IMR-90 (cell line): ENCODE measurements at regions not wholly inside any gene's neighbourhood (a gene's known extent, or its start where the extent isn't known, plus 50 kb on each side); places are given as distances from the start of the nearest gene placed in this dataset.

Experiments used
- ATAC-seq: fragments of 200-7000 bp; cut with Tn5 transposase; 2 replicates; pipeline ENCODE4 v1.9.1; 2020; ENCODE audit warnings: low read depth, mild to moderate bottlenecking, moderate library complexity
- BruUV-seq: library from RNA; stranded (reverse); fragments of 400-500 nt; replicated peaks from 2 replicates; lab custom pipeline; 2021; lab: Mats Ljungman, UMichigan
- CTCF ChIA-PET: fragments of 300-600 bp; formaldehyde crosslinking; extraction: SDS; loops from one replicate; lab custom pipeline; 2021; ENCODE audit warnings: antibody characterized with exemption; lab: Yijun Ruan, JAX
- POLR2A ChIA-PET: fragments of 300-600 bp; sonication (Branson Sonifier 250); formaldehyde crosslinking; loops from one replicate; lab custom pipeline; 2022; ENCODE audit warnings: antibody characterized with exemption; ENCODE audit not compliant: unreplicated experiment; lab: Charles Lee
- DNase-seq: peaks from one replicate; pipeline ENCODE4 v3.0.0; 2013
- H2AFZ ChIP-seq: replicated peaks from 2 replicates; pipeline ENCODE3; 2013; ENCODE audit warnings: low read length, mild to moderate bottlenecking; ENCODE audit not compliant: poor library complexity
- H2AK5ac ChIP-seq: 2 replicates; pipeline ENCODE4 v1.6.1; 2013; ENCODE audit warnings: low read depth, low read length, inconsistent platforms
- H2AK9ac ChIP-seq: replicated peaks from 2 replicates; pipeline ENCODE3; 2013; ENCODE audit warnings: mild to moderate bottlenecking, low read depth, low read length, moderate library complexity; ENCODE audit not compliant: poor library complexity
- H2BK120ac ChIP-seq: 2 replicates; pipeline ENCODE4 v1.6.1; 2013; ENCODE audit warnings: low read depth, low read length, inconsistent platforms
- H2BK15ac ChIP-seq: 3 replicates; pipeline ENCODE4 v1.6.1; 2013; ENCODE audit warnings: low read depth, low read length, inconsistent platforms
- H2BK20ac ChIP-seq: 2 replicates; pipeline ENCODE4 v1.6.1; 2013; ENCODE audit warnings: low read depth, mild to moderate bottlenecking, inconsistent platforms, low read length, moderate library complexity
- H2BK5ac ChIP-seq: 2 replicates; pipeline ENCODE4 v1.6.1; 2013; ENCODE audit warnings: mild to moderate bottlenecking, low read depth, low read length, inconsistent platforms; ENCODE audit not compliant: poor library complexity, severe bottlenecking
- H3K14ac ChIP-seq: replicated peaks from 2 replicates; pipeline ENCODE4 v1.6.1; 2013; ENCODE audit warnings: low read depth, low read length, inconsistent platforms
- H3K18ac ChIP-seq: 2 replicates; pipeline ENCODE4 v1.6.1; 2013; ENCODE audit warnings: low read depth, low read length, control low read depth
- H3K23ac ChIP-seq: 2 replicates; pipeline ENCODE4 v1.6.1; 2013; ENCODE audit warnings: low read depth, low read length, inconsistent platforms
- H3K27ac ChIP-seq: 2 replicates; pipeline ENCODE4 v1.5.1; 2013; ENCODE audit warnings: mild to moderate bottlenecking, control low read depth, low read length; ENCODE audit not compliant: insufficient read depth
- H3K27me3 ChIP-seq: 2 replicates; pipeline ENCODE4 v1.6.1; 2013; ENCODE audit warnings: low read length; ENCODE audit not compliant: control insufficient read depth, insufficient read depth
- H3K36me3 ChIP-seq: 2 replicates; pipeline ENCODE4 v1.6.1; 2013; ENCODE audit warnings: low read length, mixed read lengths; ENCODE audit not compliant: control insufficient read depth, insufficient read depth
- H3K4ac ChIP-seq: 2 replicates; pipeline ENCODE4 v1.6.1; 2013; ENCODE audit warnings: low read depth, low read length, inconsistent platforms
- H3K4me1 ChIP-seq: 2 replicates; pipeline ENCODE4 v1.6.1; 2013; ENCODE audit warnings: low read length, mixed read lengths; ENCODE audit not compliant: control insufficient read depth, insufficient read depth
- H3K4me2 ChIP-seq: 2 replicates; pipeline ENCODE4 v1.6.1; 2013; ENCODE audit warnings: low read depth, mild to moderate bottlenecking, control low read depth, low read length, moderate library complexity
- H3K4me3 ChIP-seq: 2 replicates; pipeline ENCODE4 v1.5.1; 2013; ENCODE audit warnings: low read depth, mild to moderate bottlenecking, control low read depth, low read length, moderate library complexity; ENCODE audit not compliant: insufficient read depth
- H3K56ac ChIP-seq: 2 replicates; pipeline ENCODE4 v1.6.1; 2013; ENCODE audit warnings: low read length, inconsistent platforms; ENCODE audit not compliant: insufficient read depth; ENCODE audit errors: extremely low read depth
- H3K79me1 ChIP-seq, 2 experiments: 2 replicates each; pipeline ENCODE4 v1.6.1; 2013; ENCODE audit warnings: low read length in 2 of 2, inconsistent platforms in 1 of 2, low read depth in 1 of 2
- H3K9ac ChIP-seq: 2 replicates; pipeline ENCODE4 v1.6.1; 2013; ENCODE audit warnings: low read depth, low read length, control low read depth
- H3K9me1 ChIP-seq: 2 replicates; pipeline ENCODE4 v1.6.1; 2013; ENCODE audit warnings: low read length, inconsistent platforms; ENCODE audit not compliant: insufficient read depth
- H3K9me3 ChIP-seq: 2 replicates; pipeline ENCODE4 v1.6.1; 2013; ENCODE audit warnings: low read length; ENCODE audit not compliant: control insufficient read depth, insufficient read depth
- H4K20me1 ChIP-seq: 2 replicates; pipeline ENCODE4 v1.6.1; 2013; ENCODE audit warnings: low read length, inconsistent platforms; ENCODE audit not compliant: insufficient read depth
- H4K5ac ChIP-seq: 2 replicates; pipeline ENCODE4 v1.6.1; 2013; ENCODE audit warnings: mild to moderate bottlenecking, low read depth, low read length, control low read depth
- H4K8ac ChIP-seq, 2 experiments: 2 replicates each; pipeline ENCODE4 v1.6.1; 2013; ENCODE audit warnings: low read depth in 2 of 2, low read length in 2 of 2, control low read depth in 1 of 2, inconsistent platforms in 1 of 2
- H4K91ac ChIP-seq: 2 replicates; pipeline ENCODE4 v1.6.1; 2013; ENCODE audit warnings: low read depth, low read length, inconsistent platforms; ENCODE audit not compliant: insufficient read depth
- ELK1 ChIP-seq: fragments of 150-350 bp; IDR thresholded peaks from 2 replicates; pipeline ENCODE4 v1.6.1; 2016; ENCODE audit warnings: low read depth, mild to moderate bottlenecking, low read length, moderate library complexity, borderline replicate concordance
- SMC3 ChIP-seq: fragments of 150-350 bp; IDR thresholded peaks from 2 replicates; pipeline ENCODE4 v1.6.1; 2016; ENCODE audit warnings: low read depth, mild to moderate bottlenecking, antibody characterized with exemption, low read length, moderate library complexity
- USF2 ChIP-seq: fragments of 150-350 bp; IDR thresholded peaks from 2 replicates; pipeline ENCODE4 v1.6.1; 2017; ENCODE audit warnings: mild to moderate bottlenecking, antibody characterized with exemption, low read length, low read depth
- WGBS, 2 experiments: methylation state at CpG; one replicate each; pipeline versions ENCODE4 v1.1.5 to v1.1.7; 2013; ENCODE audit warnings: missing lambda C conversion rate in 2 of 2; ENCODE audit not compliant: insufficient read length in 1 of 2; ENCODE audit errors: extremely low coverage in 2 of 2; 5-methylcytosine and 5-hydroxymethylcytosine counted together
- dilution Hi-C: fragments of 300-500 bp; cut with HindIII; formaldehyde crosslinking; loops from one replicate; pipeline ENCODE4 v1.14.3; 2018; ENCODE audit warnings: low sequenced_read_pairs; ENCODE audit not compliant: unreplicated experiment
- in situ Hi-C: fragments of 300-500 bp; cut with MboI; formaldehyde crosslinking; loops from 3 replicates; pipeline ENCODE4 v1.14.3; 2019; ENCODE audit warnings: low sequenced_read_pairs, inconsistent platforms, mixed read lengths
- intact Hi-C: fragments of 100-400 bp; cut with micrococcal nuclease; formaldehyde crosslinking; loops from 2 replicates; pipeline ENCODE4 v1.10.0; 2022

GRCh38 chr3:194080436-194080835, 55.5 kb upstream of the HES1 start:
- no peak overlapping the region for H3K4me2 ChIP-seq
- no peak overlapping the region for H2AK9ac ChIP-seq
- H2BK5ac ChIP-seq, result no peak overlapping the region
- no peak overlapping the region for H2AK5ac ChIP-seq
- no peak for ATAC-seq
- in situ Hi-C loops, result no loop called here
- H3K4me3 ChIP-seq, result no peak overlapping the region
- H3K18ac ChIP-seq, result no peak overlapping the region
- no peaks in the 10 kb centered on the region for H4K20me1 ChIP-seq
- DNase-seq, result no peak
- H2BK20ac ChIP-seq, result no peak overlapping the region
- H2BK120ac ChIP-seq, result no peak overlapping the region
- no peaks in the 10 kb centered on the region for H3K4me1 ChIP-seq
- no peaks in the 10 kb centered on the region for H3K36me3 ChIP-seq
- no peaks in the 10 kb centered on the region for H3K9me3 ChIP-seq
- no peak overlapping the region for H3K23ac ChIP-seq
- H3K4ac ChIP-seq, result no peak overlapping the region
- dilution Hi-C loops, result no loop called here
- no peak overlapping the region for H4K5ac ChIP-seq
- no peak overlapping the region for H3K9ac ChIP-seq
- no peak overlapping the region for H4K91ac ChIP-seq
- H3K14ac ChIP-seq, result no peak overlapping the region
- no peak overlapping the region for H4K8ac ChIP-seq
- no peak overlapping the region for H2AFZ ChIP-seq
- peaks cover 58% of the 10 kb centered on the region for H3K27me3 ChIP-seq
- TF ChIP-seq ELK1 (no peak), USF2 (no peak), SMC3 (no peak)
- WGBS, 2 experiments, result 40% methylated on average over 2 of the region's 7 CpGs; no CpG with 5 or more reads in 1 of the 2 experiments
- no peaks in the 10 kb centered on the region for H3K79me1 ChIP-seq
- CTCF ChIA-PET, result interaction anchor here (0.5 kb wide), 1 partner anchor 94 kb away, joined by 3 read pairs; no protein-coding TSS in a partner anchor
- H2BK15ac ChIP-seq, result no peak overlapping the region
- no peaks in the 10 kb centered on the region for H3K9me1 ChIP-seq
- no peak overlapping the region for H3K56ac ChIP-seq
- intact Hi-C loops, result no loop called here
- POLR2A ChIA-PET, result no interaction called here
- BruUV-seq, result no TSS peak
- no peak overlapping the region for H3K27ac ChIP-seq
